ENCODE measurements at regions not wholly inside any gene's neighbourhood (a gene's known extent, or its start where the extent isn't known, plus 50 kb on each side); places are given as distances from the start of the nearest gene placed in this dataset.

- TF ChIP-seq EZH2 (IDR thresholded peaks at IDR 0.05; ENCODE audit: low read depth) = no peak
- TF ChIP-seq, protein P1, sequence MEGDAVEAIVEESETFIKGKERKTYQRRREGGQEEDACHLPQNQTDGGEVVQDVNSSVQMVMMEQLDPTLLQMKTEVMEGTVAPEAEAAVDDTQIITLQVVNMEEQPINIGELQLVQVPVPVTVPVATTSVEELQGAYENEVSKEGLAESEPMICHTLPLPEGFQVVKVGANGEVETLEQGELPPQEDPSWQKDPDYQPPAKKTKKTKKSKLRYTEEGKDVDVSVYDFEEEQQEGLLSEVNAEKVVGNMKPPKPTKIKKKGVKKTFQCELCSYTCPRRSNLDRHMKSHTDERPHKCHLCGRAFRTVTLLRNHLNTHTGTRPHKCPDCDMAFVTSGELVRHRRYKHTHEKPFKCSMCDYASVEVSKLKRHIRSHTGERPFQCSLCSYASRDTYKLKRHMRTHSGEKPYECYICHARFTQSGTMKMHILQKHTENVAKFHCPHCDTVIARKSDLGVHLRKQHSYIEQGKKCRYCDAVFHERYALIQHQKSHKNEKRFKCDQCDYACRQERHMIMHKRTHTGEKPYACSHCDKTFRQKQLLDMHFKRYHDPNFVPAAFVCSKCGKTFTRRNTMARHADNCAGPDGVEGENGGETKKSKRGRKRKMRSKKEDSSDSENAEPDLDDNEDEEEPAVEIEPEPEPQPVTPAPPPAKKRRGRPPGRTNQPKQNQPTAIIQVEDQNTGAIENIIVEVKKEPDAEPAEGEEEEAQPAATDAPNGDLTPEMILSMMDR (conservative IDR thresholded peaks at IDR 0.05) = no peak
These were observed 505.1 kb upstream of the NRSN1 start for GRCh38 chr6:23620911-23621401.
